ENCODE measurements at regions not wholly inside any gene's neighbourhood (a gene's known extent, or its start where the extent isn't known, plus 50 kb on each side); places are given as distances from the start of the nearest gene placed in this dataset.

DNA sequence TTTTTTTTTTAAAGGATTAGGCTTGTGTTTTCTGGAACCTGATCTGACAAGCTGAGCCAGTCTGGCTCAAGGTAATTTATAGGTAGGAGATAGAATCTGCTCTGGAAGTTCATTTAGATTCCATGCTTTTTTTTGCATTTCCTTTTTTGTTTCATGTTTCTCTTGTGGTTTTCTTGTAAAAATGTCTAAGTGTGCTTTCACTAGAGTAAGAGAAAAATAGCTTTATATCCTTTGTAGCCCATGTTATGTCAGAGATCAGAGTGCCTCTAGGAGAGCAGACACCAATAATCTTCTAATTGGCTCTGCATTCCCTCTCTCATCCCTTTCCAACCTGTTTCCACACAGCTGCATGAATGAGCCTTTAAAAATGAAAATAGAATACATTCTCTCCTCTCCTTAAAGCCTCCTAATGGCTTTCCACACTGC lies 389.8 kb upstream of the KCNMB2 start:
- TF ChIP-seq, protein P1, sequence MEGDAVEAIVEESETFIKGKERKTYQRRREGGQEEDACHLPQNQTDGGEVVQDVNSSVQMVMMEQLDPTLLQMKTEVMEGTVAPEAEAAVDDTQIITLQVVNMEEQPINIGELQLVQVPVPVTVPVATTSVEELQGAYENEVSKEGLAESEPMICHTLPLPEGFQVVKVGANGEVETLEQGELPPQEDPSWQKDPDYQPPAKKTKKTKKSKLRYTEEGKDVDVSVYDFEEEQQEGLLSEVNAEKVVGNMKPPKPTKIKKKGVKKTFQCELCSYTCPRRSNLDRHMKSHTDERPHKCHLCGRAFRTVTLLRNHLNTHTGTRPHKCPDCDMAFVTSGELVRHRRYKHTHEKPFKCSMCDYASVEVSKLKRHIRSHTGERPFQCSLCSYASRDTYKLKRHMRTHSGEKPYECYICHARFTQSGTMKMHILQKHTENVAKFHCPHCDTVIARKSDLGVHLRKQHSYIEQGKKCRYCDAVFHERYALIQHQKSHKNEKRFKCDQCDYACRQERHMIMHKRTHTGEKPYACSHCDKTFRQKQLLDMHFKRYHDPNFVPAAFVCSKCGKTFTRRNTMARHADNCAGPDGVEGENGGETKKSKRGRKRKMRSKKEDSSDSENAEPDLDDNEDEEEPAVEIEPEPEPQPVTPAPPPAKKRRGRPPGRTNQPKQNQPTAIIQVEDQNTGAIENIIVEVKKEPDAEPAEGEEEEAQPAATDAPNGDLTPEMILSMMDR (IDR thresholded peaks at IDR 0.05): no peak
- H3K36me3 Mint-ChIP-seq (ENCODE audit: low read depth): peaks cover 19% of the 10 kb centered on the region
- no peaks in the 10 kb centered on the region for H3K27me3 Mint-ChIP-seq (ENCODE audit: low read depth, poor library complexity)
- no peak for DNase-seq
- H3K4me1 Mint-ChIP-seq: peaks cover 47% of the 10 kb centered on the region
- peaks cover 11% of the 10 kb centered on the region for H3K9me3 Mint-ChIP-seq
- H3K27ac Mint-ChIP-seq: peak overlapping the region; percentile 98
- H3K4me3 Mint-ChIP-seq: peak overlapping the region; percentile 42

DNA sequence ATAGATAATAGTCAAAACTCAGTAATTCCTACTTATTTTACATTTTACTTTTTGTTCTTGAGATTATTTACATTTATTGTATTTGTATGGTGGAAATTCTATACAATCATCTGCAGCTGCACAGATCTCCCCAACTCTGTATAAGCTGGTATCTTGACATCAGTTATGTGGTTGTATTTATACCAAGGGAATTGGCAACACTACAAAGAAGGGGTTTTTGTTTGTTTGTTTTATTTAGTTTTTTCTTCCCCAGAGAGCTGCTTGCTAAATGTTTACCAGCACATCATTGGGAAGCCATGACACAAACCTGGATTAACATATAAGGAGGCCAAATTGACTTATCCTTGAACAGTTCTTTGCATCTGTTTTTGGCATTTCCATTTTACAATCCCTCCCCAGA lies 389.2 kb upstream of the KCNMB2 start:
- no peak overlapping the region for H3K27ac Mint-ChIP-seq
- peaks cover 6% of the 10 kb centered on the region for H3K9me3 Mint-ChIP-seq
- TF ChIP-seq, protein P1 (IDR thresholded peaks at IDR 0.05): no peak
- no peaks in the 10 kb centered on the region for H3K27me3 Mint-ChIP-seq (ENCODE audit: low read depth, poor library complexity)
- H3K36me3 Mint-ChIP-seq (ENCODE audit: low read depth): peaks cover 13% of the 10 kb centered on the region
- DNase-seq: no peak
- no peak overlapping the region for H3K4me3 Mint-ChIP-seq
- H3K4me1 Mint-ChIP-seq: peaks cover 51% of the 10 kb centered on the region

DNA sequence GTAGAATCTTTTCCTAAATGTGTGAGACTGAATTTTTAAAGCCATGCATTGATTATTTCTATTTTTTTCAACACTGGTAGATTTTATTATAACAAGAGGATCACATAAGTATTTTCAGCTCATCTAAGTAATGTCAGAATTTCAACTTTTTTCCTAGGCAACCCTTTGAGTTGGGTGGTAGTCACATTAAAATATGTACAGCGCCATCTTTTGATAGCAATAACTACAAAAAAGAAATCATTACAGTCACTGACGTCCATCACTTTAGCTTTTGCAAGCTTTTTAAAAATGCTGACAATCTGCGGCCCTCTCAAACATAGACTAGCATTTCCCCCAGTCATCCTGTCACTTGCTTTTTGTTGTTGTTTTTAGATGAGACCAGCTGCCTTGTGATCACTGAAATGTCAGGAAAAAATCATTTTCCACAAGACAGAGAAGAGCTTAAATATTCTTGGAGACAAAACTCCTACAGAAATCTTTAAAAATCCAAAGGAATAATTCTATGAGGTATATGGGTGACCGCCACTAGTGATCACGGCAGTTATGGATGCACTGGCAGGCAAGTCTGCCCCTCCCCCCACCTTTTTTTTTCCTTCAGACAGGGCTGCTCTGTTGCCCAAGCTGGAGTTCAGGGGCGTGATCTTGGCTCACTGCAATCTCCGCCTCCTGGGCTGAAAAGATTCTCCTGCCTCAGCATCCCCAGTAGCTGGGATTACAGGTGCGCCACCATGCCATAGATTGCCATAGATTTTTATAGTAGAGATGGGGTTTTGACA lies 384.0 kb upstream of the KCNMB2 start:
- Mint-ChIP-seq H3K27me3 (ENCODE audit: low read depth, poor library complexity) (no peaks in the 10 kb centered on the region), H3K4me1 (peaks cover 45% of the 10 kb centered on the region), H3K27ac (peak overlapping the region; percentile 19), H3K9me3 (peaks cover 6% of the 10 kb centered on the region), H3K4me3 (no peak overlapping the region), H3K36me3 (ENCODE audit: low read depth) (peaks cover 8% of the 10 kb centered on the region)
- DNase-seq: no peak
- TF ChIP-seq, protein P1 (IDR thresholded peaks at IDR 0.05): no peak

DNA sequence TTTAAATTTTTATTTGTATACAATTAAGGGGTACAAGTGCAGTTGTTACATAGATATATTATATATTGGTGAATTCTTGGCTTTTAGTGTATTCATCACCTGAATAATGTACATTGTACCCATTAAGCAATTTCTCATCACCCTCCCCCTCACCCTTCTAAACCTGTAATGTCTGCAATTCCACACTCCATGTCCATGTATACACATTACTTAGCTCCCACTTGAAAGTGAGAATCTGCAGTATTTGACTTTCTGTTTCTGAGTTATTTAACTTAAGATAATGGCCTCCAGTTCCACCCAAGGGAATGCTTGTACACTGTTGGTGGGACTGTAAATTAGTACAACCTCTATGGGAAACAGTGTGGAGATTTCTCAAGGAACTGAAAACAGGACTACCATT lies 383.2 kb upstream of the KCNMB2 start:
- peaks cover 8% of the 10 kb centered on the region for H3K36me3 Mint-ChIP-seq (ENCODE audit: low read depth)
- no peak overlapping the region for H3K4me3 Mint-ChIP-seq
- H3K27ac Mint-ChIP-seq: no peak overlapping the region
- no peak for DNase-seq
- peaks cover 43% of the 10 kb centered on the region for H3K4me1 Mint-ChIP-seq
- H3K27me3 Mint-ChIP-seq (ENCODE audit: low read depth, poor library complexity): no peaks in the 10 kb centered on the region
- TF ChIP-seq, protein P1 (IDR thresholded peaks at IDR 0.05): no peak
- peaks cover 6% of the 10 kb centered on the region for H3K9me3 Mint-ChIP-seq

DNA sequence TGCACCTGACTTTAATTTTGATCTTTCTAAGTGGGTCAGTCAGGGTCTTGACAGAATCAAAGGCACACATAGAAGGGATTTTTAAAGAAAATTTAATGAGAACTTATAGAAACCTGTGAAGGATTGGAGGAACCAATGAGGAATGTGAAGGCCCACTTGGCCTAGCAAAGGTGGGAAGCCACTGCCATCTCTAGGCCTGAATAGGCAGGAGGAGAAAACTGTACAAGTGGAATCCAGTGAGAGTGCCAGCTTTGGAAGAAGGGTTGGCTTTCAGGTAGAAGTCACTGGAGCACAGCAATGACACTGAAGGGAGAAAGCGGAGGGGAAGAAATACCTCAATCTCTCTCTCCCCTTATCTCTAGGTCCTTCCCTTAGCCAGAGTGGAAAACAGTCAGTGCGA lies 380.7 kb upstream of the KCNMB2 start:
- DNase-seq: no peak
- TF ChIP-seq, protein P1 (IDR thresholded peaks at IDR 0.05): no peak
- peaks cover 9% of the 10 kb centered on the region for H3K9me3 Mint-ChIP-seq
- H3K36me3 Mint-ChIP-seq (ENCODE audit: low read depth): peaks cover 11% of the 10 kb centered on the region
- peak overlapping the region; percentile 37 for H3K27ac Mint-ChIP-seq
- peaks cover 53% of the 10 kb centered on the region for H3K4me1 Mint-ChIP-seq
- H3K27me3 Mint-ChIP-seq (ENCODE audit: low read depth, poor library complexity): no peaks in the 10 kb centered on the region
- H3K4me3 Mint-ChIP-seq: no peak overlapping the region

DNA sequence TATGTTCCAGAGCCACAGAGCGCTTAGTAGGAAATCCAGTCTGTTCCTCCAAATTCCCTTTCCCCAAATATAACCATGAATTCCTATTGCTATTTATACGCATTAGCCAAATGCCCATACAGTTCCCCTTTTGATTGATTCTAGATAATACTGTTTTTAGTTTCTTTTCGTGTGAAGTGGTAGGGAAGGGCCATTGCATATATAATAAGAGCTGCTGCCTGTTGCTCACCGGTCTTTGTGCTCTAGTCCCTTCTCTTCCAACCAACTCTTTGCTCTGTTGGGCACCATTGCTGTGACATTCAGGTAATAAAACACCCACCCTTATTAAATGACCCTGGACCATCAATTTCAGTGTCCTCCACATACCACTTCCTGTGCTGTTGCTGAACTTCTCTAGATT lies 379.9 kb upstream of the KCNMB2 start:
- TF ChIP-seq, protein P1 (IDR thresholded peaks at IDR 0.05): no peak
- no peak for DNase-seq
- peaks cover 14% of the 10 kb centered on the region for H3K9me3 Mint-ChIP-seq
- H3K27me3 Mint-ChIP-seq (ENCODE audit: low read depth, poor library complexity): peaks cover 2% of the 10 kb centered on the region
- H3K4me1 Mint-ChIP-seq: peaks cover 50% of the 10 kb centered on the region
- H3K36me3 Mint-ChIP-seq (ENCODE audit: low read depth): peaks cover 15% of the 10 kb centered on the region
- peak overlapping the region; percentile 29 for H3K27ac Mint-ChIP-seq
- H3K4me3 Mint-ChIP-seq: no peak overlapping the region
